Stimulated activated CD4-positive, alpha-beta T cell treated with anti-CD3 and anti-CD28 coated beads, Interleukin-4, amount 100 ng/mL, for 24 hours (primary cell): ENCODE measurements at regions not wholly inside any gene's neighbourhood (a gene's known extent, or its start where the extent isn't known, plus 50 kb on each side); places are given as distances from the start of the nearest gene placed in this dataset.

Experiments used
- DNase-seq: peaks from one replicate; pipeline ENCODE4 v3.0.0-alpha.2; 2020

GRCh38 chr2:6216234-6216633, 524.0 kb downstream of the SOX11 start:
- no peak for DNase-seq

- no peak for DNase-seq
Measured at GRCh38 chr2:6218926-6219325, 526.7 kb downstream of the SOX11 start.

GRCh38 chr2:6219906-6220305, 527.7 kb downstream of the SOX11 start:
- DNase-seq, result no peak

- no peak for DNase-seq
Measured at GRCh38 chr2:6222296-6222695, 530.1 kb downstream of the SOX11 start.

GRCh38 chr2:6224267-6224666, 532.1 kb downstream of the SOX11 start:
- DNase-seq, result no peak

- DNase-seq, result no peak
Measured at GRCh38 chr2:6228251-6228650, 536.1 kb downstream of the SOX11 start.

GRCh38 chr2:6231166-6231565, 539.0 kb downstream of the SOX11 start:
- DNase-seq, result no peak

GRCh38 chr2:6233993-6234392, 541.8 kb downstream of the SOX11 start:
- no peak for DNase-seq

GRCh38 chr2:6234702-6235101, 542.5 kb downstream of the SOX11 start:
- DNase-seq, result no peak

GRCh38 chr2:6236317-6236716, 544.1 kb downstream of the SOX11 start:
- no peak for DNase-seq

- DNase-seq, result no peak
Measured at GRCh38 chr2:6237039-6237660, 545.0 kb downstream of the SOX11 start.

GRCh38 chr2:6249557-6249956, 557.4 kb downstream of the SOX11 start:
- DNase-seq, result no peak

- DNase-seq, result no peak
Measured at GRCh38 chr2:6254441-6254840, 562.3 kb downstream of the SOX11 start.

GRCh38 chr2:6264198-6264597, 572.0 kb downstream of the SOX11 start:
- DNase-seq, result no peak

GRCh38 chr2:6281524-6281923, 584.2 kb downstream of the CMPK2 start:
- no peak for DNase-seq

- DNase-seq, result no peak
Measured at GRCh38 chr2:6283259-6283658, 582.4 kb downstream of the CMPK2 start.

- DNase-seq, result no peak
Measured at GRCh38 chr2:6287406-6287805, 578.3 kb downstream of the CMPK2 start.

GRCh38 chr2:6288791-6289190, 576.9 kb downstream of the CMPK2 start:
- no peak for DNase-seq

GRCh38 chr2:6290217-6291015, 575.3 kb downstream of the CMPK2 start:
- no peak for DNase-seq

- DNase-seq, result no peak
Measured at GRCh38 chr2:6294791-6295190, 570.9 kb downstream of the CMPK2 start.

- no peak for DNase-seq
Measured at GRCh38 chr2:6297238-6297637, 568.5 kb downstream of the CMPK2 start.

GRCh38 chr2:6301426-6301825, 564.3 kb downstream of the CMPK2 start:
- DNase-seq, result no peak

- no peak for DNase-seq
Measured at GRCh38 chr2:6308986-6309385, 556.7 kb downstream of the CMPK2 start.

- DNase-seq, result no peak
Measured at GRCh38 chr2:6309415-6310255, 556.1 kb downstream of the CMPK2 start.
